ENCODE measurements at regions not wholly inside any gene's neighbourhood (a gene's known extent, or its start where the extent isn't known, plus 50 kb on each side); places are given as distances from the start of the nearest gene placed in this dataset.
"Not testable (repeated sequence)": the region's sequence is repeated elsewhere in the genome, so short reads cannot be mapped to it uniquely, and the experiment has no call there.

- not testable (repeated sequence) for TF ChIP-seq CTCF, EP300, POLR2A, POLR2AphosphoS5 (IDR thresholded peaks at IDR 0.05)
These were observed 180.6 kb upstream of the CHAC2 start for GRCh38 chr2:53586733-53587612.
